Liver (tissue), 2 donors: ENCODE measurements at regions not wholly inside any gene's neighbourhood (a gene's known extent, or its start where the extent isn't known, plus 50 kb on each side); places are given as distances from the start of the nearest gene placed in this dataset.

Experiments used
- MAX ChIP-seq: IDR thresholded peaks from 2 replicates; pipeline ENCODE4 v1.6.1; 2016; ENCODE audit warnings: antibody characterized with exemption
- TF ChIP-seq, protein P1 (sequence below): fragments of 150-350 bp; IDR thresholded peaks from 2 replicates; pipeline ENCODE4 v1.5.1; 2017; ENCODE audit warnings: improper control_type of control experiment, low read depth, low read length; ENCODE audit not compliant: missing input control
- TF ChIP-seq, protein P2 (sequence below): IDR thresholded peaks from 2 replicates; pipeline ENCODE4 v1.6.1; 2016; ENCODE audit warnings: antibody characterized with exemption
- TF ChIP-seq, protein P3 (sequence below): IDR thresholded peaks from 2 replicates; pipeline ENCODE4 v1.6.1; 2016; ENCODE audit warnings: antibody characterized with exemption, mild to moderate bottlenecking
- donor health status: healthy.

GRCh38 chr6:14444295-14444972 is 326.9 kb downstream of the CD83 start:
- TF ChIP-seq, protein P1, sequence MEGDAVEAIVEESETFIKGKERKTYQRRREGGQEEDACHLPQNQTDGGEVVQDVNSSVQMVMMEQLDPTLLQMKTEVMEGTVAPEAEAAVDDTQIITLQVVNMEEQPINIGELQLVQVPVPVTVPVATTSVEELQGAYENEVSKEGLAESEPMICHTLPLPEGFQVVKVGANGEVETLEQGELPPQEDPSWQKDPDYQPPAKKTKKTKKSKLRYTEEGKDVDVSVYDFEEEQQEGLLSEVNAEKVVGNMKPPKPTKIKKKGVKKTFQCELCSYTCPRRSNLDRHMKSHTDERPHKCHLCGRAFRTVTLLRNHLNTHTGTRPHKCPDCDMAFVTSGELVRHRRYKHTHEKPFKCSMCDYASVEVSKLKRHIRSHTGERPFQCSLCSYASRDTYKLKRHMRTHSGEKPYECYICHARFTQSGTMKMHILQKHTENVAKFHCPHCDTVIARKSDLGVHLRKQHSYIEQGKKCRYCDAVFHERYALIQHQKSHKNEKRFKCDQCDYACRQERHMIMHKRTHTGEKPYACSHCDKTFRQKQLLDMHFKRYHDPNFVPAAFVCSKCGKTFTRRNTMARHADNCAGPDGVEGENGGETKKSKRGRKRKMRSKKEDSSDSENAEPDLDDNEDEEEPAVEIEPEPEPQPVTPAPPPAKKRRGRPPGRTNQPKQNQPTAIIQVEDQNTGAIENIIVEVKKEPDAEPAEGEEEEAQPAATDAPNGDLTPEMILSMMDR = no peak
- TF ChIP-seq, protein P2, sequence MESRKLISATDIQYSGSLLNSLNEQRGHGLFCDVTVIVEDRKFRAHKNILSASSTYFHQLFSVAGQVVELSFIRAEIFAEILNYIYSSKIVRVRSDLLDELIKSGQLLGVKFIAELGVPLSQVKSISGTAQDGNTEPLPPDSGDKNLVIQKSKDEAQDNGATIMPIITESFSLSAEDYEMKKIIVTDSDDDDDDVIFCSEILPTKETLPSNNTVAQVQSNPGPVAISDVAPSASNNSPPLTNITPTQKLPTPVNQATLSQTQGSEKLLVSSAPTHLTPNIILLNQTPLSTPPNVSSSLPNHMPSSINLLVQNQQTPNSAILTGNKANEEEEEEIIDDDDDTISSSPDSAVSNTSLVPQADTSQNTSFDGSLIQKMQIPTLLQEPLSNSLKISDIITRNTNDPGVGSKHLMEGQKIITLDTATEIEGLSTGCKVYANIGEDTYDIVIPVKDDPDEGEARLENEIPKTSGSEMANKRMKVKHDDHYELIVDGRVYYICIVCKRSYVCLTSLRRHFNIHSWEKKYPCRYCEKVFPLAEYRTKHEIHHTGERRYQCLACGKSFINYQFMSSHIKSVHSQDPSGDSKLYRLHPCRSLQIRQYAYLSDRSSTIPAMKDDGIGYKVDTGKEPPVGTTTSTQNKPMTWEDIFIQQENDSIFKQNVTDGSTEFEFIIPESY = no peak
- TF ChIP-seq MAX = no peak
- TF ChIP-seq, protein P3, sequence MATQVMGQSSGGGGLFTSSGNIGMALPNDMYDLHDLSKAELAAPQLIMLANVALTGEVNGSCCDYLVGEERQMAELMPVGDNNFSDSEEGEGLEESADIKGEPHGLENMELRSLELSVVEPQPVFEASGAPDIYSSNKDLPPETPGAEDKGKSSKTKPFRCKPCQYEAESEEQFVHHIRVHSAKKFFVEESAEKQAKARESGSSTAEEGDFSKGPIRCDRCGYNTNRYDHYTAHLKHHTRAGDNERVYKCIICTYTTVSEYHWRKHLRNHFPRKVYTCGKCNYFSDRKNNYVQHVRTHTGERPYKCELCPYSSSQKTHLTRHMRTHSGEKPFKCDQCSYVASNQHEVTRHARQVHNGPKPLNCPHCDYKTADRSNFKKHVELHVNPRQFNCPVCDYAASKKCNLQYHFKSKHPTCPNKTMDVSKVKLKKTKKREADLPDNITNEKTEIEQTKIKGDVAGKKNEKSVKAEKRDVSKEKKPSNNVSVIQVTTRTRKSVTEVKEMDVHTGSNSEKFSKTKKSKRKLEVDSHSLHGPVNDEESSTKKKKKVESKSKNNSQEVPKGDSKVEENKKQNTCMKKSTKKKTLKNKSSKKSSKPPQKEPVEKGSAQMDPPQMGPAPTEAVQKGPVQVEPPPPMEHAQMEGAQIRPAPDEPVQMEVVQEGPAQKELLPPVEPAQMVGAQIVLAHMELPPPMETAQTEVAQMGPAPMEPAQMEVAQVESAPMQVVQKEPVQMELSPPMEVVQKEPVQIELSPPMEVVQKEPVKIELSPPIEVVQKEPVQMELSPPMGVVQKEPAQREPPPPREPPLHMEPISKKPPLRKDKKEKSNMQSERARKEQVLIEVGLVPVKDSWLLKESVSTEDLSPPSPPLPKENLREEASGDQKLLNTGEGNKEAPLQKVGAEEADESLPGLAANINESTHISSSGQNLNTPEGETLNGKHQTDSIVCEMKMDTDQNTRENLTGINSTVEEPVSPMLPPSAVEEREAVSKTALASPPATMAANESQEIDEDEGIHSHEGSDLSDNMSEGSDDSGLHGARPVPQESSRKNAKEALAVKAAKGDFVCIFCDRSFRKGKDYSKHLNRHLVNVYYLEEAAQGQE = no peak
